Colonic mucosa (tissue), 4 donors: ENCODE measurements at regions not wholly inside any gene's neighbourhood (a gene's known extent, or its start where the extent isn't known, plus 50 kb on each side); places are given as distances from the start of the nearest gene placed in this dataset.
A peak's percentile ranks its signal among the peaks of the same experiment; 100 is the strongest.

Source experiments
- DNase-seq: peaks from one replicate; pipeline ENCODE4 v3.0.0-alpha.2; 2020
- H3K27ac ChIP-seq: fragments of 200-600 bp; one replicate; pipeline ENCODE4 v1.8.0; 2021
- H3K27me3 ChIP-seq: fragments of 200-600 bp; one replicate; pipeline ENCODE4 v1.8.0; 2021
- H3K36me3 ChIP-seq: fragments of 200-600 bp; one replicate; pipeline ENCODE4 v1.8.0; 2021
- H3K4me1 ChIP-seq: fragments of 200-600 bp; one replicate; pipeline ENCODE4 v1.8.0; 2021; ENCODE audit warnings: mild to moderate bottlenecking
- H3K4me3 ChIP-seq: fragments of 200-600 bp; one replicate; pipeline ENCODE4 v1.8.0; 2021
- H3K9ac ChIP-seq, 2 donors: one replicate each; pipeline ENCODE4 v1.7.0; 2013; ENCODE audit warnings: control low read depth in 2 of 2, low read depth in 2 of 2, low read length in 2 of 2
- H3K9me3 ChIP-seq: fragments of 200-600 bp; one replicate; pipeline ENCODE4 v1.8.0; 2021
- CTCF ChIP-seq: fragments of 200-600 bp; IDR thresholded peaks from one replicate; pipeline ENCODE4 v1.8.0; 2022; ENCODE audit warnings: antibody characterized with exemption, mild to moderate bottlenecking
- intact Hi-C: fragments of 100-400 bp; cut with DNase I; formaldehyde crosslinking; loops from one replicate; pipeline ENCODE4 v1.14.1; 2022
- donor health status: healthy.
- donor health status: DM: no; HTN: no; CAD: no.
- donor health status: DM: no; HTN: no; CAD: no.

- no peaks in the 10 kb centered on the region for H3K36me3 ChIP-seq
- H3K4me3 ChIP-seq = no peak overlapping the region
- H3K9ac ChIP-seq = no peak overlapping the region
- no peaks in the 10 kb centered on the region for H3K9me3 ChIP-seq
- no peaks in the 10 kb centered on the region for H3K4me1 ChIP-seq
- intact Hi-C loops = no loop called here
- no peak for TF ChIP-seq CTCF
- H3K27ac ChIP-seq = no peak overlapping the region
- H3K27me3 ChIP-seq = no peaks in the 10 kb centered on the region
- DNase-seq = no peak
Observed at GRCh38 chr10:10794046-10794445, 223.6 kb upstream of the CELF2 start.

- Histone ChIP-seq H3K27ac (no peak overlapping the region), H3K9me3 (no peaks in the 10 kb centered on the region), H3K4me1 (no peaks in the 10 kb centered on the region), H3K36me3 (no peaks in the 10 kb centered on the region), H3K4me3 (no peak overlapping the region), H3K9ac (no peak overlapping the region), H3K27me3 (no peaks in the 10 kb centered on the region)
- no peak for TF ChIP-seq CTCF
- no peak for DNase-seq
- intact Hi-C loops = no loop called here
Observed at GRCh38 chr10:10794791-10795191, 222.9 kb upstream of the CELF2 start.

GRCh38 chr10:10796061-10796773 is 221.5 kb upstream of the CELF2 start:
- Histone ChIP-seq H3K27me3 (no peaks in the 10 kb centered on the region), H3K27ac (peak overlapping the region; percentile 47), H3K9ac (no peak overlapping the region), H3K4me3 (no peak overlapping the region), H3K9me3 (no peaks in the 10 kb centered on the region), H3K4me1 (no peaks in the 10 kb centered on the region), H3K36me3 (no peaks in the 10 kb centered on the region)
- no peak for DNase-seq
- no peak for TF ChIP-seq CTCF
- intact Hi-C loops = no loop called here

GRCh38 chr10:10796774-10797415 is 220.8 kb upstream of the CELF2 start:
- Histone ChIP-seq H3K27ac (peak overlapping the region; percentile 47), H3K9me3 (no peaks in the 10 kb centered on the region), H3K4me1 (no peaks in the 10 kb centered on the region), H3K9ac (peak overlapping the region in 1 of 2 donors; percentile 49), H3K4me3 (no peak overlapping the region), H3K36me3 (no peaks in the 10 kb centered on the region), H3K27me3 (no peaks in the 10 kb centered on the region)
- no peak for TF ChIP-seq CTCF
- DNase-seq = no peak
- intact Hi-C loops = no loop called here

GRCh38 chr10:10797513-10797912 is 220.2 kb upstream of the CELF2 start:
- H3K4me1 ChIP-seq = no peaks in the 10 kb centered on the region
- H3K4me3 ChIP-seq = no peak overlapping the region
- H3K9me3 ChIP-seq = no peaks in the 10 kb centered on the region
- H3K36me3 ChIP-seq = no peaks in the 10 kb centered on the region
- H3K9ac ChIP-seq = no peak overlapping the region
- no peak for TF ChIP-seq CTCF
- intact Hi-C loops = no loop called here
- H3K27ac ChIP-seq = peak overlapping the region; percentile 47
- no peak for DNase-seq
- no peaks in the 10 kb centered on the region for H3K27me3 ChIP-seq
